Hepatocyte (in vitro differentiated cells): ENCODE measurements at regions not wholly inside any gene's neighbourhood (a gene's known extent, or its start where the extent isn't known, plus 50 kb on each side); places are given as distances from the start of the nearest gene placed in this dataset.

Experiments
- DNase-seq: peaks from one replicate; pipeline ENCODE4 v3.0.0-alpha.2; 2016; ENCODE audit warnings: low spot score
- H2AFZ ChIP-seq: fragments of 200-600 bp; sonication (generic); 2 replicates; pipeline ENCODE4 v1.6.0; 2016; ENCODE audit warnings: antibody characterized with exemption, mild to moderate bottlenecking
- H3K27ac ChIP-seq: fragments of 200-600 bp; sonication (generic); 2 replicates; pipeline ENCODE4 v1.5.1; 2016; ENCODE audit warnings: mild to moderate bottlenecking
- H3K27me3 ChIP-seq: fragments of 200-600 bp; sonication (generic); 2 replicates; pipeline ENCODE4 v1.6.1; 2016
- H3K36me3 ChIP-seq: fragments of 200-600 bp; sonication (generic); replicated peaks from 2 replicates; pipeline ENCODE4 v1.5.1; 2016; ENCODE audit warnings: low read depth; ENCODE audit not compliant: insufficient read depth
- H3K4me1 ChIP-seq: fragments of 200-600 bp; sonication (generic); 2 replicates; pipeline ENCODE4 v1.5.1; 2016; ENCODE audit warnings: mild to moderate bottlenecking, moderate library complexity; ENCODE audit not compliant: insufficient read depth
- H3K4me2 ChIP-seq: fragments of 200-600 bp; sonication (generic); 2 replicates; pipeline ENCODE4 v1.6.0; 2016
- H3K4me3 ChIP-seq: fragments of 200-600 bp; sonication (generic); 2 replicates; pipeline ENCODE4 v1.5.1; 2016; ENCODE audit warnings: mild to moderate bottlenecking
- H3K79me2 ChIP-seq: fragments of 200-600 bp; sonication (generic); 2 replicates; pipeline ENCODE4 v1.6.0; 2017; ENCODE audit warnings: mild to moderate bottlenecking
- H3K9me2 ChIP-seq: fragments of 200-600 bp; sonication (generic); replicated peaks from 2 replicates; pipeline ENCODE4 v1.6.0; 2017; ENCODE audit warnings: mild to moderate bottlenecking; ENCODE audit not compliant: insufficient read depth
- H3K9me3 ChIP-seq: fragments of 200-600 bp; sonication (generic); 2 replicates; pipeline ENCODE4 v1.5.1; 2016; ENCODE audit warnings: low read depth, mild to moderate bottlenecking
- H4K20me1 ChIP-seq: fragments of 200-600 bp; sonication (generic); 2 replicates; pipeline ENCODE4 v1.6.0; 2016; ENCODE audit warnings: mild to moderate bottlenecking; ENCODE audit not compliant: insufficient read depth, poor library complexity, severe bottlenecking
- EZH2 ChIP-seq: fragments of 200-600 bp; sonication (generic); IDR thresholded peaks from 2 replicates; pipeline ENCODE4 v1.6.1; 2016; ENCODE audit warnings: antibody characterized with exemption, mild to moderate bottlenecking, borderline replicate concordance
- EZH2phosphoT487 ChIP-seq: fragments of 200-600 bp; sonication (generic); IDR thresholded peaks from one replicate; pipeline ENCODE4 v1.6.1; 2018; ENCODE audit warnings: antibody characterized with exemption, mild to moderate bottlenecking, low read depth, moderate library complexity; ENCODE audit not compliant: unreplicated experiment, severe bottlenecking
- WGBS: methylation state at CpG from one replicate; pipeline ENCODE4 v1.1.6; 2016; ENCODE audit warnings: low lambda C conversion rate; ENCODE audit errors: missing lambda C conversion rate; 5-methylcytosine and 5-hydroxymethylcytosine counted together
- TF ChIP-seq, protein P1 (sequence below): fragments of 200-600 bp; sonication (generic); IDR thresholded peaks from 2 replicates; pipeline ENCODE4 v1.5.1; 2016; ENCODE audit warnings: antibody characterized with exemption, mild to moderate bottlenecking; ENCODE audit not compliant: poor library complexity

DNA sequence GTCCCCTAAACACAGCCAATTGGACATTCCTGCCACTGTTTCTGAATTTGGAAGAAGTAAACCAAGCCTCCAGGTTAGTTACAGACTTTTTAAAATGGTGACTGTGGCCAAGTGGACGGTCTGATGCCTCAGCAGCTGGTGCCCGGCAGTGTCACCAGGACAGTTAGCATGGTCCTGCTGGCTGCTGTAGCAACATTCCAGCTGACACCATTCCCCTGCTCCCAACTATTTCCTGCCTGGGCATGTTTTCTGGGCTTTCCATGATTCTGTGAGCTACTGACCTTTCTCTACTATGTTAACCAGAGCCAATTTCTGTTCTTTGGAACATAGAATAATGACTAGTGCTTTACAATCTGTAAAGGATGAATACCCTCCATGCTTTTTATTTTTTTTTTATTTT is 95.0 kb downstream of the TLR5 start:
- Histone ChIP-seq H3K4me3 (no peak overlapping the region), H3K4me2 (no peak overlapping the region), H3K27ac (no peak overlapping the region), H2AFZ (no peak overlapping the region), H3K9me3 (no peaks in the 10 kb centered on the region), H3K79me2 (no peaks in the 10 kb centered on the region), H3K27me3 (no peaks in the 10 kb centered on the region), H3K36me3 (no peaks in the 10 kb centered on the region), H4K20me1 (no peaks in the 10 kb centered on the region), H3K4me1 (peaks cover 3% of the 10 kb centered on the region), H3K9me2 (no peaks in the 10 kb centered on the region)
- TF ChIP-seq EZH2 (no peak), EZH2phosphoT487 (no peak)
- TF ChIP-seq, protein P1, sequence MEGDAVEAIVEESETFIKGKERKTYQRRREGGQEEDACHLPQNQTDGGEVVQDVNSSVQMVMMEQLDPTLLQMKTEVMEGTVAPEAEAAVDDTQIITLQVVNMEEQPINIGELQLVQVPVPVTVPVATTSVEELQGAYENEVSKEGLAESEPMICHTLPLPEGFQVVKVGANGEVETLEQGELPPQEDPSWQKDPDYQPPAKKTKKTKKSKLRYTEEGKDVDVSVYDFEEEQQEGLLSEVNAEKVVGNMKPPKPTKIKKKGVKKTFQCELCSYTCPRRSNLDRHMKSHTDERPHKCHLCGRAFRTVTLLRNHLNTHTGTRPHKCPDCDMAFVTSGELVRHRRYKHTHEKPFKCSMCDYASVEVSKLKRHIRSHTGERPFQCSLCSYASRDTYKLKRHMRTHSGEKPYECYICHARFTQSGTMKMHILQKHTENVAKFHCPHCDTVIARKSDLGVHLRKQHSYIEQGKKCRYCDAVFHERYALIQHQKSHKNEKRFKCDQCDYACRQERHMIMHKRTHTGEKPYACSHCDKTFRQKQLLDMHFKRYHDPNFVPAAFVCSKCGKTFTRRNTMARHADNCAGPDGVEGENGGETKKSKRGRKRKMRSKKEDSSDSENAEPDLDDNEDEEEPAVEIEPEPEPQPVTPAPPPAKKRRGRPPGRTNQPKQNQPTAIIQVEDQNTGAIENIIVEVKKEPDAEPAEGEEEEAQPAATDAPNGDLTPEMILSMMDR: no peak
- WGBS: 91% methylated on average over 2 of the region's 2 CpGs
- DNase-seq: no peak

DNA sequence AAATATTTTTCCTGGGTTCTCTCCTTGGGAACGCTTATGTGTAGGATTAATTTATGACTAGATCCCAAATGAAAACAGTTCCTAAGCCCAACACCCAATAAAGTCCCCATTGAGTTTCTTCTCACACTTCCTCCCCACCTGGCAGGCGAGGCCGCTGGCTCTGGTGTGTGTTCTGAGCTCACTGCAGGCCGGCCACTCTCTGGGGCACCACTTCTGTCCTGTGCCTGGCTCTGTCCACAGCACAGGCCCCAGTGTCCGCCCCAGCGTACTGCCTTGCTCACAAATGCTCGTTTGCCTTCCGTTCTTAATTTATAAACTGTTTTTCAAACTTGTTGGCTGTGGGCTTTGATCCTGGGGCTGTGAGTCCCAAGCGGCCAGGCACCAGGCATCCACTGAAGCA is 90.6 kb downstream of the TLR5 start:
- TF ChIP-seq, protein P1: no peak
- TF ChIP-seq EZH2: no peak
- WGBS: 86% methylated on average over 9 of the region's 9 CpGs
- Histone ChIP-seq H3K9me3 (no peaks in the 10 kb centered on the region), H3K79me2 (no peaks in the 10 kb centered on the region), H3K36me3 (no peaks in the 10 kb centered on the region), H2AFZ (no peak overlapping the region), H3K4me3 (no peak overlapping the region), H3K4me2 (no peak overlapping the region), H4K20me1 (no peaks in the 10 kb centered on the region), H3K9me2 (no peaks in the 10 kb centered on the region), H3K27me3 (no peaks in the 10 kb centered on the region), H3K27ac (no peak overlapping the region), H3K4me1 (no peaks in the 10 kb centered on the region)
- DNase-seq: no peak

DNA sequence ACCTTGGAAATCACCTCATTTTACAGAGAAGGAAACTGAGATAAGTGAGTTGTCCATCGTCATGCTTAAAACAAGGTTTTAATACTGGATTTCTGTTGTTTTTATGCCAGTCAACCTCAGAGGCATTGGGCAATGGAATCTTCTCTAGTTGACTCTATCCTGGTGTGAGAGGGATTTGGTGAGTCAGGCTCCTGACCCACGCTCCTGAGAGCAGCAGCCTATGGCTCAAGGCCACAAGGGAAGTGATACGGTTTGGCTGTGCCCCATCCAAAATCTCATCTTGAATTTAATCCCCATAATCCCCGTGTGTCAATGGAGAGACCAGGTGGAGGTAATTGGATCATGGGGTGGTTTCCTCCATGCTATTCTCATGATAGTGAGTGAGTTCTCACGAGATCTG is 90.1 kb downstream of the TLR5 start:
- no peak for DNase-seq
- no peaks in the 10 kb centered on the region for H3K36me3 ChIP-seq
- no peaks in the 10 kb centered on the region for H3K79me2 ChIP-seq
- TF ChIP-seq, protein P1: no peak
- no peak for TF ChIP-seq EZH2
- no peak for TF ChIP-seq EZH2phosphoT487
- H4K20me1 ChIP-seq: no peaks in the 10 kb centered on the region
- H3K27me3 ChIP-seq: no peaks in the 10 kb centered on the region
- H3K4me1 ChIP-seq: no peaks in the 10 kb centered on the region
- no peak overlapping the region for H3K4me3 ChIP-seq
- no peak overlapping the region for H3K27ac ChIP-seq
- no peak overlapping the region for H3K4me2 ChIP-seq
- no peaks in the 10 kb centered on the region for H3K9me3 ChIP-seq
- H3K9me2 ChIP-seq: no peaks in the 10 kb centered on the region
- no peak overlapping the region for H2AFZ ChIP-seq
- WGBS: 87% methylated on average over 5 of the region's 5 CpGs

DNA sequence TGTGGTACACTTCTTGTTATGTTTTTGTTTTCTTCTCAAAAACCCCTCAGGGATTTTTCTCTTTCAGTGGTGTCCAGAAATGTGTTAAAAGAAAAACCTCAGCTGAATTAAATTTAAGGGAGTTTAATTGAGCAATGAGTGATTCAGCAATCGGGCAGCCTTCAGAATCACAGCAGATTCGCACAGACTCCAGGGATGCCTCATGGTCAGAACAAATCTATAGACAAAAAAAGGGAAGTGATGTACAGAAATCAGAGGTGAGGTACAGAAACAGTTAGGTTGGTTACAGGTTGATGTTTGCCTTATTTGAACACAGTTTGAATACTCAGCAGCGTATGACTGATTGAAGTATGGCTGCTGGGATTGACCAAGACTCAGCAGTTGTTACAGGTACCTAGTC is 86.2 kb downstream of the TLR5 start:
- no peak for DNase-seq
- H3K4me2 ChIP-seq: no peak overlapping the region
- no peak overlapping the region for H3K27ac ChIP-seq
- H3K27me3 ChIP-seq: no peaks in the 10 kb centered on the region
- no peak overlapping the region for H2AFZ ChIP-seq
- 100% methylated on average over 3 of the region's 3 CpGs for WGBS
- H3K36me3 ChIP-seq: no peaks in the 10 kb centered on the region
- no peaks in the 10 kb centered on the region for H3K9me3 ChIP-seq
- TF ChIP-seq, protein P1: no peak
- no peak for TF ChIP-seq EZH2
- no peak for TF ChIP-seq EZH2phosphoT487
- no peak overlapping the region for H3K4me3 ChIP-seq
- H4K20me1 ChIP-seq: no peaks in the 10 kb centered on the region
- no peaks in the 10 kb centered on the region for H3K4me1 ChIP-seq
- no peaks in the 10 kb centered on the region for H3K9me2 ChIP-seq
- H3K79me2 ChIP-seq: no peaks in the 10 kb centered on the region
